Left ventricle myocardium inferior (tissue), 1 donor: ENCODE measurements at regions not wholly inside any gene's neighbourhood (a gene's known extent, or its start where the extent isn't known, plus 50 kb on each side); places are given as distances from the start of the nearest gene placed in this dataset.

Experiments
- DNase-seq: peaks from one replicate; pipeline ENCODE4 v3.0.0-alpha.2; 2020
- H3K27ac ChIP-seq: fragments of 200-600 bp; replicated peaks from 2 replicates; pipeline ENCODE4 v1.8.0; 2021
- H3K27me3 ChIP-seq: fragments of 200-600 bp; 2 replicates; pipeline ENCODE4 v1.8.0; 2021; ENCODE audit warnings: low read depth
- H3K36me3 ChIP-seq: fragments of 200-600 bp; 2 replicates; pipeline ENCODE4 v1.8.0; 2021
- H3K4me1 ChIP-seq: fragments of 200-600 bp; 2 replicates; pipeline ENCODE4 v1.8.0; 2021
- H3K4me3 ChIP-seq: fragments of 200-600 bp; 2 replicates; pipeline ENCODE4 v1.8.0; 2021; ENCODE audit warnings: mild to moderate bottlenecking, moderate library complexity
- H3K9me3 ChIP-seq: fragments of 200-600 bp; replicated peaks from 2 replicates; pipeline ENCODE4 v1.8.0; 2021
- CTCF ChIP-seq: fragments of 200-600 bp; IDR thresholded peaks from 2 replicates; pipeline ENCODE4 v1.8.0; 2021; ENCODE audit warnings: antibody characterized with exemption, mild to moderate bottlenecking, borderline replicate concordance
- intact Hi-C: fragments of 100-400 bp; cut with micrococcal nuclease; formaldehyde crosslinking; loops from one replicate; pipeline ENCODE4 v1.11.0; 2022
- donor health status: DM: no; HTN: yes; CAD: no; lungs with severe emphysema.

- intact Hi-C loops = no loop called here
- no peaks in the 10 kb centered on the region for H3K36me3 ChIP-seq
- no peaks in the 10 kb centered on the region for H3K27me3 ChIP-seq
- H3K4me3 ChIP-seq = no peak overlapping the region
- no peaks in the 10 kb centered on the region for H3K9me3 ChIP-seq
- no peak for TF ChIP-seq CTCF
- no peak for DNase-seq
- no peaks in the 10 kb centered on the region for H3K4me1 ChIP-seq
- H3K27ac ChIP-seq = no peak overlapping the region
These were observed 625.5 kb upstream of the WWC1 start for GRCh38 chr5:167665841-167666375.

DNA sequence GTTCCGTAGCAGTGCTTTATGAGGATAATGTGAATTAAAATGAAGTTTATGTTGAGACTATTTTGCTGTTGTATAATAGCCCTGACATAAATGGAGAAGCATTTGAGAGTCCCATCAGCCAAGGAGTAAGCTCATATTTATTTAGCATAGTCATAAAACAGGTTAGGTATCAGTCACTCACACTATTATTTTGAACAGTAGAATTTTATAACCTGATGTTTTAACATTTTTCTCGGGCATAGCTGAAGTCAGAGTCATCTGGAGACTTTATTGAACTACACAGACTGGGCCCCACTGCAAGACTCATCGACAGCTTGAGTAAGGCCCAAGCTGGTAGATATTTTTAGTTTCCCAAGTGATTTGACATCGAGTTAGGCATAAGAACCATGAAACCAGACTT, 620.3 kb upstream of the WWC1 start:
- DNase-seq = no peak
- Histone ChIP-seq H3K27me3 (no peaks in the 10 kb centered on the region), H3K36me3 (no peaks in the 10 kb centered on the region), H3K4me3 (no peak overlapping the region), H3K27ac (no peak overlapping the region), H3K9me3 (peaks cover 1% of the 10 kb centered on the region), H3K4me1 (no peaks in the 10 kb centered on the region)
- no peak for TF ChIP-seq CTCF
- intact Hi-C loops = no loop called here

GRCh38 chr5:167673942-167674341, 617.5 kb upstream of the WWC1 start:
- no peak overlapping the region for H3K4me3 ChIP-seq
- no peaks in the 10 kb centered on the region for H3K27me3 ChIP-seq
- no peak for TF ChIP-seq CTCF
- intact Hi-C loops = no loop called here
- H3K36me3 ChIP-seq = no peaks in the 10 kb centered on the region
- peaks cover 13% of the 10 kb centered on the region for H3K9me3 ChIP-seq
- DNase-seq = no peak
- no peaks in the 10 kb centered on the region for H3K4me1 ChIP-seq
- no peak overlapping the region for H3K27ac ChIP-seq

GRCh38 chr5:167678481-167678880, 613.0 kb upstream of the WWC1 start:
- TF ChIP-seq CTCF = no peak
- Histone ChIP-seq H3K4me1 (no peaks in the 10 kb centered on the region), H3K27me3 (no peaks in the 10 kb centered on the region), H3K9me3 (peaks cover 19% of the 10 kb centered on the region), H3K4me3 (no peak overlapping the region), H3K27ac (no peak overlapping the region), H3K36me3 (no peaks in the 10 kb centered on the region)
- DNase-seq = no peak
- intact Hi-C loops = no loop called here

DNA sequence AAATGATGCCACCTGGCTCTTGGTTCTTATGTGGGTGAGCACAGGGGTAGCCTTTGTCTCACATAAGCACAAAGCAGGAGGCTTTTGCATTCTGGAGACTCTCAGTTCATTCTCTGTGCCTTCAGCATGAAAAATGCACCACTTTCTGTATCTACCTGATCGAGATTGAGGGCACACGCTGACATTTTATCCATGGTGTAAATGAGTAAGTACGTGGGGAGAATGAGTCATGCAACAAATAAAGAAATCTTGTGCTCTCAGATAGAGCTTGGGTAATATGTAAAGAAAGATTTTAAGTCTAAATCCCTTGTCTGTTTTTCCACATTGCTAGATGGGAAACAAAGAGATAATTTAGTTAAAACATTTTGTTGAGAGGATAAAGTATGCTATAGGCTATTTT, 607.2 kb upstream of the WWC1 start:
- H3K27me3 ChIP-seq = no peaks in the 10 kb centered on the region
- H3K4me3 ChIP-seq = no peak overlapping the region
- peaks cover 10% of the 10 kb centered on the region for H3K9me3 ChIP-seq
- TF ChIP-seq CTCF = no peak
- H3K27ac ChIP-seq = no peak overlapping the region
- intact Hi-C loops = no loop called here
- no peaks in the 10 kb centered on the region for H3K36me3 ChIP-seq
- no peaks in the 10 kb centered on the region for H3K4me1 ChIP-seq
- DNase-seq = no peak
